Esophagus squamous epithelium (tissue), 5 donors: ENCODE measurements at regions not wholly inside any gene's neighbourhood (a gene's known extent, or its start where the extent isn't known, plus 50 kb on each side); places are given as distances from the start of the nearest gene placed in this dataset.

Source experiments
- DNase-seq: peaks from one replicate; lab custom pipeline; 2025; lab: John Stamatoyannopoulos, UW
- H3K27ac ChIP-seq, 4 donors: fragments of 200-600 bp; sonication (generic); one replicate each; pipeline ENCODE4 v1.5.1; 2016 to 2019; ENCODE audit warnings: mild to moderate bottlenecking in 1 of 4
- H3K27me3 ChIP-seq, 4 donors: fragments of 200-600 bp; sonication (generic); 1 replicate in 3 of 4; 2 replicates in 1 of 4; pipeline versions ENCODE4 v1.5.1 to v1.6.0; 2017 to 2021; ENCODE audit warnings: antibody characterized with exemption in 1 of 4
- H3K36me3 ChIP-seq, 3 donors: fragments of 200-600 bp; sonication (generic); one replicate each; pipeline ENCODE4 v1.5.1; 2016 to 2019
- H3K4me1 ChIP-seq, 3 donors: fragments of 200-600 bp; sonication (generic); one replicate each; pipeline ENCODE4 v1.5.1; 2017 to 2019
- H3K4me3 ChIP-seq, 4 donors: fragments of 200-600 bp; sonication (generic); 1 replicate in 3 of 4; 2 replicates in 1 of 4; pipeline ENCODE4 v1.5.1; 2016 to 2019; ENCODE audit warnings: mild to moderate bottlenecking in 2 of 4, moderate library complexity in 1 of 4
- H3K9me3 ChIP-seq, 3 donors: fragments of 200-600 bp; sonication (generic); one replicate each; pipeline ENCODE4 v1.5.1; 2016 to 2019
- POLR2A ChIP-seq, 4 donors: fragments of 450-650 bp; IDR thresholded peaks; one replicate each; pipeline ENCODE4 v1.6.1; 2017; ENCODE audit warnings: antibody characterized with exemption in 4 of 4, mild to moderate bottlenecking in 4 of 4, moderate library complexity in 3 of 4
- WGBS, 2 donors: methylation state at CpG; one replicate each; pipeline ENCODE4 v1.1.5; 2018; 5-methylcytosine and 5-hydroxymethylcytosine counted together
- intact Hi-C: fragments of 100-400 bp; cut with DNase I; formaldehyde crosslinking; loops from one replicate; pipeline ENCODE4 v1.15.0; 2022
- TF ChIP-seq, protein P1 (sequence below), 6 experiments: fragments of 450-650 bp in 4 of 6; fragments of 200-600 bp in 2 of 6; sonication (generic) in 2 of 6; IDR thresholded peaks; one replicate each; pipeline ENCODE4 v1.5.1; 2016 to 2019; ENCODE audit warnings: antibody characterized with exemption in 6 of 6, mild to moderate bottlenecking in 4 of 6, moderate library complexity in 4 of 6
- donor health status: DM: yes; HTN: yes; CAD: no.

DNA sequence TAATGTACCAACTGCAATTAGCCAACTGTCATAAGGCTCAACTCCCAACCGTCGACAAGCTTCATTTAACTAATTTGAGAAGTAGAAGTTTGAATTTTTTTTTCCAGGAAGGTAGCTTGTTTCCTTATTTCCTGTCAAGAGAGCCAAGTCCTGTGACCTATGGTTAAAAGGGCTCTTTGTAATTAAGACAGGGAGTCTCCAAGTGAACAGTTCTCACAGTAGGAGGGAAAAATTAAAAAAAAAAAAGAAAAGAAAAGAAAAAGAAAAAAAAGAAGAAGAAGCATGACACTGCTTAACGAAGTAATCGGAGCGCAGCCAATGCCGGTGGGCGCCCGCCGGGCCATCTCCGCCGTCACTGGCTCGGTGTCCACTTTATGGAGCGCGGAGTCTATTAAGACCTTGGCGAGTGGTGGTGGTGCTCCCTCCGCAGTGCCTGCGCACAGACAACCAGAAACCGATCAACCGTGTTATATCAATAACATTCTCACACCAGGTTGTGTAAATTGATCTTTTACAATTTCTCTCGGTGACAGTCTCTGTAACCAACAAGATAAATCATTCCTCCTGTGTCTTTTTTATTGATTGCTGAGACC, 197.2 kb upstream of the POU3F3 start:
- no peak overlapping the region for H3K27ac ChIP-seq
- TF ChIP-seq, protein P1, sequence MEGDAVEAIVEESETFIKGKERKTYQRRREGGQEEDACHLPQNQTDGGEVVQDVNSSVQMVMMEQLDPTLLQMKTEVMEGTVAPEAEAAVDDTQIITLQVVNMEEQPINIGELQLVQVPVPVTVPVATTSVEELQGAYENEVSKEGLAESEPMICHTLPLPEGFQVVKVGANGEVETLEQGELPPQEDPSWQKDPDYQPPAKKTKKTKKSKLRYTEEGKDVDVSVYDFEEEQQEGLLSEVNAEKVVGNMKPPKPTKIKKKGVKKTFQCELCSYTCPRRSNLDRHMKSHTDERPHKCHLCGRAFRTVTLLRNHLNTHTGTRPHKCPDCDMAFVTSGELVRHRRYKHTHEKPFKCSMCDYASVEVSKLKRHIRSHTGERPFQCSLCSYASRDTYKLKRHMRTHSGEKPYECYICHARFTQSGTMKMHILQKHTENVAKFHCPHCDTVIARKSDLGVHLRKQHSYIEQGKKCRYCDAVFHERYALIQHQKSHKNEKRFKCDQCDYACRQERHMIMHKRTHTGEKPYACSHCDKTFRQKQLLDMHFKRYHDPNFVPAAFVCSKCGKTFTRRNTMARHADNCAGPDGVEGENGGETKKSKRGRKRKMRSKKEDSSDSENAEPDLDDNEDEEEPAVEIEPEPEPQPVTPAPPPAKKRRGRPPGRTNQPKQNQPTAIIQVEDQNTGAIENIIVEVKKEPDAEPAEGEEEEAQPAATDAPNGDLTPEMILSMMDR (IDR thresholded peaks at IDR 0.05): no peak
- no peak for TF ChIP-seq POLR2A (IDR thresholded peaks at IDR 0.05)
- H3K4me3 ChIP-seq: no peak overlapping the region
- no peaks in the 10 kb centered on the region for H3K36me3 ChIP-seq
- peaks cover 0 to 12% (median 0%) of the 10 kb centered on the region in 3 donors for H3K4me1 ChIP-seq
- no peaks in the 10 kb centered on the region for H3K9me3 ChIP-seq
- intact Hi-C loops: no loop called here
- 61 to 62% methylated on average over 20 of the region's 20 CpGs for WGBS, 2 donors
- no peak for DNase-seq
- H3K27me3 ChIP-seq: peaks cover 0 to 27% (median 0%) of the 10 kb centered on the region in 4 donors

DNA sequence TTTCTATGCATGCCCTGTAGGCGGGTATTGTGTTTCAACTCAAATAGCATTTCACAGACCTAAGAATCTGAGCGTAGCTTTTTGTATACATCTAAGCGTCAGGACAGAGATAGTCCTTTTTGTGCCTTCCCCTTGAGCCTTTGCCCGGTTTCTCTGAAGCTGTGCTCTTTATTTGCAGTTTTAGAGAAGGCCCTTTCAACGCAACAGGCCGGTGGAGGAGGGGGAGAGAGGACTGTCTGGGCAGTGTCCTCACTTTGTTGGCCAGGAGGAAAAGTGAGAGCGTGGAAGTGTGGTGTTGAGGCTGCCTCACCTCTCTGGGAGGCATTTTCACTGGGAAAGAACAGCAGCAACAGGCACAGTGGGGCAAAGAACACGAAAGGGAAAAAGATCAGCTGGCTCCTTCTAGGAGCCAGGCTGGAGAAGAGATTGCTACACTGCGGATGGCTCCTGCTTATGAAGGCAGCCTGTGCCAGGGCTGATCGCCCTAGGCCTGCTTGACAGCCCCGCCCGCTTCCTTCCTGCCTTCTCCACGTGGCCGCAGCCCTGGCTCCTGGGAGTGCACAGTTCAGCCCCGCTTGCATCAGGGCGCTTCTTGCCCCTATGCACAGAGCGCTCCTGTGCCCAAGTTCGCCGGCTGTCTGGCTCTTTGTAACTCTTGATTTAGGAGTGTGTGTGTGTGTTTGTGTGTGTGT, 195.6 kb upstream of the POU3F3 start:
- Histone ChIP-seq H3K27me3 (peaks cover 0 to 27% (median 0%) of the 10 kb centered on the region in 4 donors), H3K4me1 (peaks cover 0 to 12% (median 0%) of the 10 kb centered on the region in 3 donors), H3K4me3 (no peak overlapping the region), H3K36me3 (no peaks in the 10 kb centered on the region), H3K9me3 (no peaks in the 10 kb centered on the region), H3K27ac (peak overlapping the region in 2 of 4 donors; percentile 10 to 35)
- intact Hi-C loops: no loop called here
- TF ChIP-seq, protein P1 (IDR thresholded peaks at IDR 0.05): no peak
- no peak for TF ChIP-seq POLR2A (IDR thresholded peaks at IDR 0.05)
- WGBS, 2 donors: 54 to 78% methylated on average over 5 to 17 of the region's 19 CpGs
- DNase-seq: no peak

DNA sequence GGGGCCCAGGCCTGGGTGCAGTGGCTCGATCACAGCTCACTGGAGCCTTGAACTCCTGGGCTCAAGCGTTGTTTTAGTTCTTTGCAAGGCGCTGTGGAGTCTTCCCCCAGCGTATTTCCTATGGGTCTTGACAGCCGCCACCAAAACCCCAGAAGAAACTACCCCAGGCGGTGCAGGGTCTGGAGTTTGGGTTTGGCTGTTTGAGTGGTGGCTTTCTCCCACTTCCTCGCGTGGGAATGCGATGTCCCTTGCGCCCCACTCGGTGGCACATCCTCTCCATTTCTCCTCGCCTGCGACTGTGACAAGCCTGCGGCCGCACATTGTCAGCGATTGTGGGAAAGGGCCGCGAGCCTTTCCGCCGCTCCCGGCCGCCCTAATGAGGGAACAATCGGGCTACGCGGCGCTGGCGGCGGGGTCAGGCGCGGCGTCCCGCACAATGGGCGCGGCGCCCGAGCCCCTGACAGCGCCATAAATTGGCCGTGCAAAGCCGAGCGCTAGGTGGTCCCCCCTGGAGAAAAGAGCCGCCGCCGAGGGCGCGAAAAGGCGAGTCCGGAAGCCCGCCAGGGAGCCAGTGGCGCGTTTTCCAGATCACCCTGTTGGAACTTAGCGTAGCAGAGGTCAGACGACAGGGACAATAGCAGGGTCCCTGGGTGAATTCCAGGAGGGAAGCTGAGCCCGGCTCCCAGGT, 194.9 kb upstream of the POU3F3 start:
- Histone ChIP-seq H3K27me3 (peaks cover 0 to 27% (median 0%) of the 10 kb centered on the region in 4 donors), H3K4me3 (no peak overlapping the region), H3K36me3 (no peaks in the 10 kb centered on the region), H3K9me3 (no peaks in the 10 kb centered on the region), H3K4me1 (peaks cover 0 to 12% (median 0%) of the 10 kb centered on the region in 3 donors), H3K27ac (no peak overlapping the region)
- no peak for TF ChIP-seq POLR2A (IDR thresholded peaks at IDR 0.05)
- TF ChIP-seq, protein P1 (IDR thresholded peaks at IDR 0.05): no peak
- WGBS, 2 donors: 19 to 63% methylated on average over 7 to 14 of the region's 53 CpGs
- intact Hi-C loops: no loop called here
- no peak for DNase-seq

DNA sequence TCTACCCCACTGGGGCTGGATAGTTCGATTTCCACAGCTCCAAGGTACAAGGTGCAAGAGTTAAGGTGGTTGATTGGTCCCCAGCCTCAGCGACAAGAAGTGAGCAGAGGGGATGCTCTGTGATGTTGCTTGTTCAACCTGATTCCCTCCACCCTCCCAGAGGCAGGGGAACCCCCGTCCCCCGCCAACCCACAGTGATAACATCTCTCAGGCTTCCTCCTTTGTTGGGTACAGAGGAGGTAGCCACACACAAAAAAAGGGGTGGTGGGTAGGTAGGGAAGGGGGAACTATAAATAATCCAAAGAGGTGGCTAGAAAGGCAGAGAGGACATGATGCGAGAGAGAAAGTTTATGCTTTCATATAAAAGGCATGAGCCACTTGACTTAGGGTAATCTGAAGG, 192.9 kb upstream of the POU3F3 start:
- intact Hi-C loops: no loop called here
- H3K4me1 ChIP-seq: peaks cover 0 to 12% (median 0%) of the 10 kb centered on the region in 3 donors
- H3K9me3 ChIP-seq: no peaks in the 10 kb centered on the region
- H3K27ac ChIP-seq: no peak overlapping the region
- 49 to 68% methylated on average over 3 to 4 of the region's 5 CpGs for WGBS, 2 donors
- H3K4me3 ChIP-seq: no peak overlapping the region
- no peaks in the 10 kb centered on the region for H3K36me3 ChIP-seq
- TF ChIP-seq, protein P1 (IDR thresholded peaks at IDR 0.05): no peak
- no peak for TF ChIP-seq POLR2A (IDR thresholded peaks at IDR 0.05)
- no peak for DNase-seq
- H3K27me3 ChIP-seq: peaks cover 0 to 27% (median 0%) of the 10 kb centered on the region in 4 donors

DNA sequence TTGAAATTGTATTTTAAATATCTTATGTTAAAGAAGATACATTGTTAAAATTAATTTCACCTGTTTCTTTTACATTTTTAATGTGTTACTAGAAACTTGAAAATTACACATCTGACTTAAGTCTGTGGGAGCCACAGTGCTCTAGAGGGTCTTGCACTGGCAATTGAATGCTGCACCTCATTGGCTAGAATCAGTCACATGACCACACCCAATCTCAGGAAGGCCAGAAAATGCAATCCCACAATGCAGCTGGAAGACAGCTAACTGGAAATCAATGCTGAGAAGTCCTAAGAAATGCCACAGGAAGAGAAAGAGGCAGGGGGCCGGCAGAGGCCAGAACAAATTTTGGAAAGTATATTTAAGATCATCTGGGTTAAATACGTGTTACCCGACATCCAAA, 189.2 kb upstream of the POU3F3 start:
- H3K9me3 ChIP-seq: no peaks in the 10 kb centered on the region
- no peaks in the 10 kb centered on the region for H3K36me3 ChIP-seq
- 90 to 93% methylated on average over 3 of the region's 3 CpGs for WGBS, 2 donors
- no peak for DNase-seq
- no peak for TF ChIP-seq POLR2A (IDR thresholded peaks at IDR 0.05)
- TF ChIP-seq, protein P1 (IDR thresholded peaks at IDR 0.05): no peak
- H3K27ac ChIP-seq: no peak overlapping the region
- no peak overlapping the region for H3K4me3 ChIP-seq
- intact Hi-C loops: no loop called here
- H3K4me1 ChIP-seq: no peaks in the 10 kb centered on the region
- peaks cover 0 to 11% (median 0%) of the 10 kb centered on the region in 4 donors for H3K27me3 ChIP-seq
